ENCODE measurements at regions not wholly inside any gene's neighbourhood (a gene's known extent, or its start where the extent isn't known, plus 50 kb on each side); places are given as distances from the start of the nearest gene placed in this dataset.

GRCh38 chr21:35864039-35864438 is 196.3 kb downstream of the SETD4 start:
- TF ChIP-seq POLR2A (IDR thresholded peaks at IDR 0.05; ENCODE audit: low read length) (no peak), GATA1 (IDR thresholded peaks at IDR 0.05; ENCODE audit: low read depth, low read length) (no peak)

Data from erythroblast (primary cell).